Thyroid gland (tissue), 4 donors: ENCODE measurements at regions not wholly inside any gene's neighbourhood (a gene's known extent, or its start where the extent isn't known, plus 50 kb on each side); places are given as distances from the start of the nearest gene placed in this dataset.

Source experiments
- DNase-seq, 2 donors: peaks; one replicate each; pipeline ENCODE4 v3.0.0-alpha.2; 2019
- H3K27ac ChIP-seq, 3 donors: fragments of 200-600 bp; sonication (generic); 1 replicate in 2 of 3; 2 replicates in 1 of 3; pipeline ENCODE4 v1.5.1; 2016 to 2019; ENCODE audit warnings: mild to moderate bottlenecking in 1 of 3, moderate library complexity in 1 of 3
- H3K27me3 ChIP-seq: fragments of 200-600 bp; sonication (generic); one replicate; pipeline ENCODE4 v1.5.1; 2019
- H3K36me3 ChIP-seq, 2 donors: fragments of 200-600 bp; sonication (generic); one replicate each; pipeline ENCODE4 v1.5.1; 2016 to 2019
- H3K4me1 ChIP-seq, 2 donors: fragments of 200-600 bp; sonication (generic); one replicate each; pipeline ENCODE4 v1.5.1; 2017 to 2019
- H3K4me3 ChIP-seq, 3 donors: fragments of 200-600 bp; sonication (generic); replicated peaks in 1 of 3; 1 replicate in 2 of 3; 2 replicates in 1 of 3; pipeline ENCODE4 v1.5.1; 2016; ENCODE audit warnings: mild to moderate bottlenecking in 1 of 3
- H3K9me3 ChIP-seq: fragments of 200-600 bp; sonication (generic); one replicate; pipeline ENCODE4 v1.5.1; 2017
- CTCF ChIP-seq, 6 experiments: fragments of 200-600 bp in 3 of 6; fragments of 450-650 bp in 3 of 6; sonication (generic) in 3 of 6; IDR thresholded peaks; one replicate each; pipeline ENCODE4 v1.5.1; 2016 to 2019; ENCODE audit warnings: antibody characterized with exemption in 6 of 6, mild to moderate bottlenecking in 2 of 6, inconsistent platforms in 1 of 6, moderate library complexity in 1 of 6
- POLR2A ChIP-seq, 2 donors: fragments of 450-650 bp; IDR thresholded peaks; one replicate each; pipeline ENCODE4 v1.6.1; 2017; ENCODE audit warnings: antibody characterized with exemption in 2 of 2, mild to moderate bottlenecking in 2 of 2, moderate library complexity in 1 of 2
- WGBS, 2 donors: methylation state at CpG; one replicate each; pipeline ENCODE4 v1.1.5; 2017; 5-methylcytosine and 5-hydroxymethylcytosine counted together
- intact Hi-C: fragments of 100-400 bp; cut with DNase I; formaldehyde crosslinking; loops from one replicate; pipeline ENCODE4 v1.15.1; 2023

GRCh38 chr14:101025696-101026095, 122.2 kb upstream of the RTL1 start:
- TF ChIP-seq POLR2A (IDR thresholded peaks at IDR 0.05) (no peak), CTCF (IDR thresholded peaks at IDR 0.05) (no peak)
- H3K27me3 ChIP-seq: no peaks in the 10 kb centered on the region
- H3K36me3 ChIP-seq: no peaks in the 10 kb centered on the region
- intact Hi-C loops: no loop called here
- H3K4me1 ChIP-seq: no peaks in the 10 kb centered on the region
- no peak overlapping the region for H3K27ac ChIP-seq
- H3K4me3 ChIP-seq: no peak overlapping the region
- no peak for DNase-seq
- WGBS, 2 donors: 93 to 96% methylated on average over 19 of the region's 19 CpGs
- H3K9me3 ChIP-seq: no peaks in the 10 kb centered on the region

GRCh38 chr14:101026341-101026740, 122.8 kb upstream of the RTL1 start:
- no peaks in the 10 kb centered on the region for H3K9me3 ChIP-seq
- no peaks in the 10 kb centered on the region for H3K36me3 ChIP-seq
- H3K4me3 ChIP-seq: no peak overlapping the region
- intact Hi-C loops: no loop called here
- H3K4me1 ChIP-seq: no peaks in the 10 kb centered on the region
- TF ChIP-seq CTCF (IDR thresholded peaks at IDR 0.05) (no peak), POLR2A (IDR thresholded peaks at IDR 0.05) (no peak)
- DNase-seq: no peak
- no peaks in the 10 kb centered on the region for H3K27me3 ChIP-seq
- no peak overlapping the region for H3K27ac ChIP-seq
- 89 to 97% methylated on average over 7 of the region's 7 CpGs for WGBS, 2 donors

- no peak for TF ChIP-seq POLR2A (IDR thresholded peaks at IDR 0.05)
- no peak for TF ChIP-seq CTCF (IDR thresholded peaks at IDR 0.05)
- no peak overlapping the region for H3K4me3 ChIP-seq
- H3K27me3 ChIP-seq: no peaks in the 10 kb centered on the region
- intact Hi-C loops: no loop called here
- 89 to 92% methylated on average over 10 of the region's 10 CpGs for WGBS, 2 donors
- no peaks in the 10 kb centered on the region for H3K36me3 ChIP-seq
- DNase-seq: no peak
- no peaks in the 10 kb centered on the region for H3K9me3 ChIP-seq
- H3K4me1 ChIP-seq: no peaks in the 10 kb centered on the region
- H3K27ac ChIP-seq: no peak overlapping the region
Observed at GRCh38 chr14:101027291-101027690, 123.8 kb upstream of the RTL1 start.

GRCh38 chr14:101027966-101028365, 124.4 kb upstream of the RTL1 start:
- H3K27ac ChIP-seq: no peak overlapping the region
- DNase-seq: no peak
- no peaks in the 10 kb centered on the region for H3K36me3 ChIP-seq
- H3K4me1 ChIP-seq: no peaks in the 10 kb centered on the region
- no peaks in the 10 kb centered on the region for H3K9me3 ChIP-seq
- intact Hi-C loops: no loop called here
- 79 to 90% methylated on average over 5 of the region's 5 CpGs for WGBS, 2 donors
- TF ChIP-seq POLR2A (IDR thresholded peaks at IDR 0.05): no peak
- TF ChIP-seq CTCF (IDR thresholded peaks at IDR 0.05): no peak
- H3K27me3 ChIP-seq: no peaks in the 10 kb centered on the region
- H3K4me3 ChIP-seq: no peak overlapping the region

GRCh38 chr14:101028971-101029667, 125.6 kb upstream of the RTL1 start:
- H3K4me3 ChIP-seq: no peak overlapping the region
- no peak for DNase-seq
- no peaks in the 10 kb centered on the region for H3K4me1 ChIP-seq
- no peaks in the 10 kb centered on the region for H3K36me3 ChIP-seq
- H3K27me3 ChIP-seq: no peaks in the 10 kb centered on the region
- no peaks in the 10 kb centered on the region for H3K9me3 ChIP-seq
- no peak for TF ChIP-seq CTCF (IDR thresholded peaks at IDR 0.05)
- no peak for TF ChIP-seq POLR2A (IDR thresholded peaks at IDR 0.05)
- WGBS, 2 donors: 80 to 85% methylated on average over 20 of the region's 20 CpGs
- intact Hi-C loops: no loop called here
- no peak overlapping the region for H3K27ac ChIP-seq
